OCI-M2 (cell line): ENCODE measurements at regions not wholly inside any gene's neighbourhood (a gene's known extent, or its start where the extent isn't known, plus 50 kb on each side); places are given as distances from the start of the nearest gene placed in this dataset.
"Not testable (repeated sequence)": the region's sequence is repeated elsewhere in the genome, so short reads cannot be mapped to it uniquely, and the experiment has no call there.

Experiments
- DNase-seq: peaks from one replicate; lab custom pipeline; 2025; ENCODE audit not compliant: unreplicated experiment; lab: John Stamatoyannopoulos, UW

DNA sequence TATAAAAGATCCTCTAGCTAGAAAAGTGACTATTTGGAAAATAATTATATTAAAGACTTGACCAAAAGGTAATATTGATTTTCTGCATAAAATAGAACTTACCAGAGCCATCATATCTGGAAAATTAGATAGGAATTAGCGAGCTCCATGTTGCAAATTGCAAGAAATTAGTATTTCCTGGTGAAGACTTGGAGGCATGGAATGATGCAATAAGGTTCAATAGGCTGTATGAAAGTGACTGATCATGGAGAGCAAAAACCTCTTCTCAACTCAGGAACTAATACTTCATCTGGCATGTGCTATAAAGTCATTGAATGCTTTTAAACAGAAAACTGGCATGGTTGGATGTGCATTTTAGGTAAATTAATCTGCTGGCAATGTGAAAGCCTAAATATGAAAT lies 66.3 kb upstream of the UFM1 start:
- no peak for DNase-seq

DNA sequence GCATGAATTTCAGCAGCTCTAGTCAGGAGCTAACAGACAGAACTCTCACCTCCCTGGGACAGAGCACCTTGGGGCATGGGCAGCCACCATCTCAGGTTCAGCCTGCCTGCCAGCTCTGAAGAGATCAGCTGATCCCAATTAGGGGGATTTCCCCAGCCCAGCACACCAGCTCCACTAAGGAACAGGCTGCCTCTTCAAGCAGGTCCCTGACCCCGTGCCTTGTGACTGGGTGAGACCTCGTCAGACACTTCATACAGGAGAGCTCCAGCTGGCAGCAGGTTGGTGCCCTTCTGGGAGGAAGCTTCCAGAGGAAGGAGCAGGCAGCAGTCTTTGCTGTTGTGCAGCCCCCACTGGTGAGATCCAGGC lies 84.5 kb upstream of the UFM1 start:
- DNase-seq = no peak

DNA sequence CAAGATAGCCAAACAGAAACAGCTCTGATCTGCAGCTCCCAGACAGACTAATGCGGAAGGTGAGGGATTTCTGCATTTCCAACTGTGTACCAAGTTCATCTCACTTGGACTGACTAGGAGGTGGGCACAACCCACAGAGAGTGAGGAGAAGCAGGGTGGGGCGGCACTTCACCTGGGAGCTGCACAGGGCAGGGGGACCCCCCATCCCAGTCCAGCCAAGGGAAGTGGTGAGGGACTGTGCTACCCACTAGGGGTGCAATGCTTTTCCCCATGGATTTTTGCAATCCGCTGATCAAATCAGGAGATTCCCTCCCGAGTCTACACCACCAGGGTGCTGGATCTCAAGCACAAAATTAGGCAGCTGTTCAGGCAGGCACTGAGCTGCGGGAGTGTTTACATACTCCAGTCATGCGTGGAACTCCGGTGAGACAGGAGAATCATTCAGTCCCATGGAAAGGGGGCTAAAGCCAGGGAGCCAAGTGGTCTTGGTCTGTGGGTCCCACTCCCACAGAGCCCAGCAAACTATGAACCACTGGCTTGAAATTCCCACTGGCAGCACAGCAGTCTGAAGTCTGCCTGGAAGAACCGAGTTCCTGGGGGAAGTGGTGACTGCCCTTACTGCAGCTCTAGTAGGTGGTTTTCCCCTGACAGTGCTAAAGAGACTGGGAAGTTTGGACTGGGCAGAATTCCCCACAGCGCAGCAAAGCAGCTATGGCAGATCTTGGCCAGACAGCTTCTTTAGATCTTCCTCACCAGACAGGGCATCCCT lies 85.1 kb upstream of the UFM1 start:
- no peak for DNase-seq

DNA sequence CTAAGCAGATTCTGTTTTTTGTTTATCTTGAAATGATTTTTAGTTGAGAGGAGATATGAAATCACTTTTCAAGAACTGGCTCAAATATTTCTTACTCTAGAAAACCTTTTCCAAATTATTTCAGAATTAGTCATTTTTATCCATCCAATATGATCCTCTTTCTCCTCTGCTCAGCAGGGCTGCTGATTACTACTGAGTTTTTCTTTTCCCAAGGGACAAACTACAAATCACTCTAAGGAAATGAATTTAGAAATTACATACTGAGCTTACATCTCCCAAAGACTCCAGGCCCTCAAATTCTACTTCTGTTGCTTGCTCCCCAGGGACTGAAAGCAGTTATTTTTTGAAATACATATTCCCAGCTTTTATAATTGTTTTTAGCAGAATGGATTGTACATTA lies 87.4 kb upstream of the UFM1 start:
- DNase-seq = no peak

DNA sequence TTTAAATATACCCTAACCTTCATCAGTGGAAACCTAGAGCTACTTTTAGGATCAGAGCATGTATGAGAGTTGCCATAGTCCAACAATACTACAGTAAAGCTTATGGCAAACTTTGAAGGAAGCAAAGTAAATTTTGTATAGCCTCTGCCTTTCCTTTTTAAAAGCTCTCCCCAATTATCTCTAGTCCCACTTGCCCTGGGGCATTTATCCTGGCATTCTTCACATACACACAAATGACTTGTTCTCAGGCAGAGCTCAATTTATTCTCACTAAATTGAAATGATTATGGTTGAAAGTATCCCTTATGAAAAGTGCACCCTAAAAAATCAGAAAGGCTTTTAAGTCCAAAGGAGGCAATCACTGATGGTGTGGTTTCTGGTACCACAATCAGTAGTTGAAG lies 94.1 kb upstream of the UFM1 start:
- no peak for DNase-seq

DNA sequence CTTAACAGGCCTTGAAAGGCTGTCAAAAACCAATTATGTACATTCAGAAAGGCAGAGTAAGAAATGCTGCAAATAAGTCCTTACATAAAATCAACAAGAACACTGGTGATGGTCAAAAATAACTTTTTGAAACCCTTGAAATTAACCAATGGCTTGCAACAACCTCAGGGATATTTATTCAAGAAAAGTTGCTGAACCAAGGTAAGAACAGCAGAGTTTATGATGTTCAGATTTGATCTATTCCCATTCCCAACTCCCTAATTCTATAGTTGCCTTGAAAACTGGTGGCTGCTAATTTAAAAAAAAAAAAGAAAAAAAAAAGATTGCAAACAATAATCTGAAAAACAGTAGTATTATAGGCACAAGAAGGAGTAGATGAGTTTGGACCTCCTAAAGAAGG lies 109.8 kb upstream of the UFM1 start:
- DNase-seq = no peak

DNA sequence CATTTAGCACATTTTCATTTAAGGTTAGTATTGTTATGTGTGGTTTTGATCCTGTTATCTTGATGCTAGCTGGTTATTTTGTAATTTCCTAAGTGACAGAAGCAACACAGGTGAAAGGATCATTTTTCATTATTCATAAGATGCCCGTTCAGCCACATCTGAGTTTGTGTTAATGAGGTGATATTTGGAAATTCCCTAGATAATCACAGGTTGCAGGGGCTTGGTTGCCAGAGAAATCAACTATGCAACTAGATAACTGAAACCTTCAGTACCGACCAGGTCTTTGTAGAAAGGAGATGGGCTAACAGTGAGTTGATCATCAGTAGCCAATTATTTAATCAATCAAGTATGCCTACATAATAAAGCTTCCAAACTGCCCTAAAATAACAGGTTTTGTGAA lies 121.3 kb upstream of the UFM1 start:
- DNase-seq = no peak

DNA sequence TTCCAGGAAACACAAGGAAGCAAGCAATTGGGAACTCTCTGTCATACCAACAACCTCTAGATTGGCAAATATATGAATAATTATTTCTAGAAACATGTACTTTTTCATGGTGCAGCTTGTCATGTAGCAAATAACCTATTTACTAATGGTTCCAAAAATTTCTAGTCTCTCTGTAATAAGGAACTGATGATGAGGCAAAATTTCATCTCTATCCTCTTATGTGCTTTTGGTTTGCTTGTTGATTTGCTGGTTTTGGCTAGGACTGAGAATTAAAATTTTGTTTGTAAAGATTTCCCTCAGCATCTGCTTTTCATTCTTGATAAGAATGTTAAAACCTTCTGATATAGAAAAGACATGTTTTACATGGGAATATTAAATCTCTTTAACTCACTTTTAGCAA lies 123.2 kb upstream of the UFM1 start:
- DNase-seq = no peak

DNA sequence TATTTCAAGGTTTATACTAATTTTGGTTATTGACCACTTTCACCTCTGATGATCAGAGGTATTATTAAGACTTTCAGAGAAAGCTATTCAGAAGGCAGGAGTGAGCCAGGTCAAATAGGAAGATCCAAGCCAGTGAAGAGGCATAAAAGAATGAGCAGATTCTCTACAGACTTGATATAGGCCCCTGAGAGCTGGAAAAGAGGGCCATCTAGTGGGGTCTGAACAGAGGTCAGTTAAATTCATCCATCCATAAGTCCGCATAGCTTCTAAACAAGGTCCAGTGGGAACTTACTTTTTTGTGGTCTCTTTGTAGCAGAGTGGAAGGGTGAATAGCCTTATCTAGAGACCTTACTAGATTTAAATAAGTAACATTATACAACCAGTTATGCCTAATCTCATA lies 126.6 kb upstream of the UFM1 start:
- DNase-seq = no peak

DNA sequence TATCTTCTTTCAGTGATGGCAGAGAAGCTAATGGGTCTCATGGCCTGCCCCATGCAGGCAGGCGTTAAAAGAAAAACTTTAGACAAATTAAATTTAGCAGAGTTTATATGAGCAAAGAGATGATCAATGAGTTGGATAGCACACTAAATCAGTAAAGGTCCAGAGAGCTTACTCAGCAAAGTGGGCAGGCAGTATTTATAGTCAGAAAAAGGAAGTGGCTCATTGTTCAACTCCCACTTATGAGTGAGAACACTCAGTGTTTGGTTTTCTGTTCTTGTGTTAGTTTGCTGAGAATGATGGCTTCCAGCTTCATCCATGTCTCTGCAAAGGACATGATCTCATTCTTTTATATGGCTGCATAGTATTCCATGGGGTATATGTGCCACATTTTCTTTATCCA lies 128.5 kb upstream of the UFM1 start:
- DNase-seq = not testable (repeated sequence)

DNA sequence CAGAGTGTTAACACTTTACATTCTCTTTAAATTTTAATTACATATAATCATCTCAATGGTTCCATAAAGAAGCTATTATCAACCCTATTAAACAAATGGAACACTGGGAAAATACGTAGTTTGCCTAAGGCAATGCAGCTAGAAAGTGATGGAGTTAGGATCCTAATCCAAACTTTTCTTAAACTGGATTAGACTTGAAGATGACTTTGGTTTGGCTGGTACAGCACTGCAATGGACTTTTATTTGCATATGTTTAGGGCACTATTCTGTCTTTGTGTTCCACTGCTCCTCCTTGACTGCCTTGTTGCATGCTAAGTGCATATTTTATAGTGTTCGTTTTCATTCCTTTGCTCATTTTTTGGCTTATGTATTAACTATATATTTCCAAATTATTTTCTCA lies 133.5 kb upstream of the UFM1 start:
- no peak for DNase-seq

DNA sequence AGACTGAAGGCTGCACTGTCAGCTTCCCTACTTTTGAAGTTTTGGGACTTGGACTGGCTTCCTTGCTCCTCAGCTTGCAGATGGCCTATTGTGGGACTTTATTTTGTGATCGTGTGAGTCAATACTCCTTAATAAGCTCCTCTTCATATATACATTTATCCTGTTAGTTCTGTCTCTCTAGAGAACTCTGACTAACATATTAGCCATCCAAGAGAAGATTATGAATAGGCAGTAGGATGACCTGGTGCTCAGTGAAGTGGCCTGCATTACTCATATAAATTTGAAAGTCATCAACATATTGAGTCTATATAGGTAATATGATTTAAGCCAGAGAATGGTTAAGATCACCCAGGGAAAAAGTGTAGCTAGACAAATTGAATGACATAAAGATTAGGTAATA lies 136.3 kb upstream of the UFM1 start:
- no peak for DNase-seq

DNA sequence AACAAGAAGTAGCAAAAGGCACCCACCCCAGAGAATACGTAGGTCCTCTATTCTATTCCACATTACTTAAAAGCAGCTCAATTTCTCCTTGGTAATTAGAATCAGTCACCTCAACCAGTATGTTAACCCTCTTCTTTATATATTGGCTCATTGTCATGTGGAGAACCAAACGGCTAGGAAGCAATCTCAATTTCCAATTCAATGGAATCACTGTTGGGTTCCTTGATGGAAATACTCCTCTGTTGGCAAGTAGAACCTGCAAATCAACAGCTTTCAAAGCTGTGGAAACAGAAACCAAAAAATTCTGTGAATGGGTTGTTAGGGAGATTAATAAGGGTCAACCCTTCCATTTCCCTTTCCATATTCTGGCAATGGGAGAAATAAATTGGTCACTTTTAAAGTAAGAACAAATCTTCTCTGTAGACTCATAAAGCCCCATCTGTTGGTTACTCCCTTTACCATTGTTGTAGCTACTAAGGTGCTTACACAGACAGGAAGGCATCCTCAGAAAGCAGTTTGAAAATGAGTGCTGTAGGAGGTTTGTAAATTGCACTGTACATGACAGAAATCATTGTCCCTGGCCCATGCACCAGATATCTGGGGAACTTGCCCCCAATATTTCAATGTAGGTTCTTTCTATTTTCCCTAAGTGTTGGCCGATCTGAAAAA lies 138.6 kb upstream of the UFM1 start:
- DNase-seq = no peak

DNA sequence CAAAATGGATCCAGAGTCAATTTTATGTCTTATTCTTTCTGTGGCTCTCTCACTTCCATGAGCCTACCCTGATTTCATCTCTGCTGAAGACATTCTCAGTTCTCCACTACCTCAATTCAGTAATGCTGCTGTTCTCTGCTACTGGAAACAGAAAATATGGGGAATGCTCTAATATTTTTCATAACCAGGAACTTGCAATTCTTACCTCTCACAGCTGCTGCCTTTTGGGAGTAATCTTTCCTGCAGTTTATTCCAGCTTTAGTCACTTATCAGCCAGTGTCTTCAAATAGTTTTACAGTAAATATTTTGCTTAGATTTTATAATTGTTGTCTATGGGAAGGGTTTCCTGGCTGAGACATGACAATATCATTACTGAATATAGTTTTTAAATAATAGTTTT lies 145.1 kb upstream of the UFM1 start:
- DNase-seq = no peak

DNA sequence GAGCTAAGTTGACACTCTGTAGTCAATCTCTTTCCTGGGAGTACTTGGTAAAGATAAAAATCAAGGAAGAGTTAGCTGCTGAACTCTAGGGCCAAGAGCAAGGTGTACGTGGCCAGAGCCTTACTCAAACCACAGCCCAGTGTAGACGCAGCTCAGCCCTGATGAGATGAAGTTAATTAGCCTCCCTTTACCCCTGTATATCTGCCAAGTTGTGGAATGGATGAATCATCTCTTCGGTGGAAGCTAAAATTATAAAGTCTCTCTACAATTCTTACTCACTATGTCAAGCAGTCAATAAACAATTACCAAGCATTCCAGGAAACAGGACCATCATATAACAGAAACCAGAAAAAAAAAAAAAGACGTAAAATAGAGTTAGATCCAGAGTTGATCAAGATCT lies 146.9 kb upstream of the UFM1 start:
- DNase-seq = no peak

DNA sequence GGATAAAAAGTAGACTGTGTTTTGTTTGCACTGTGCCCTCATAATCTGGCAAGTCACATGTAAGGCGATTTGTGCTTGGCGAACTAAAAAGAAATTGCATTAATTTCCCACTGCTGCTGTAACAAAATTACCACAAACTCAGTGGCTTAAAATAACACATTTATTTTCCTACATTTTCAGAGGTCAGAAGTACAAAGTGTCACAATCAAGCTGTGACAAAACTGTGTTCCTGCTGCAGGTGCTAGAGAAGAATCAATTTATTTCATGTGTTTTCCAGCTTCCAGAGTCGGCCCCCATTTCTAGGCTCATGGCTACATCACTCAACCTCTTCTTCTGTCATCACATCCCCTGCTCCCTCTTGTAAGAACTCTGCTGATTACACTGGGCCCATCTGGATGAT lies 158.6 kb upstream of the UFM1 start:
- DNase-seq = no peak

DNA sequence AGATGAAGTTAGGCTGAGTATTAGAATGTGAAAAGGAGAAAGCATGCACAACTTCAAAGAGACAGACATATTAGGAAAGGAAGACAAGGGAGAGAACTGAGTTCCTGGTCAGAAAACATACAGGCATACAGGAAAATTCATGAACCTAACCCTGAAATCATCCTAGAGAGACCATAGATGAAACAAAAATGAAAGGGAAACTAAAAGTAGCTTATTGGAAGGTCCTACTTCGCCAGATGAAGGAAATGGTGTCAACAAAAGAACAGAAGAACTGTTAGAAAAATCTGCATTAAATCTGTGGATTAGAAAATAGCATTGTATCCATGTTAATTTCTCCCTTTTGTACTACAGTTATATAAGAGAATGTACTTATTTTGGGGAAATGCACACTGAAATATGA lies 169.0 kb upstream of the UFM1 start:
- DNase-seq = no peak

DNA sequence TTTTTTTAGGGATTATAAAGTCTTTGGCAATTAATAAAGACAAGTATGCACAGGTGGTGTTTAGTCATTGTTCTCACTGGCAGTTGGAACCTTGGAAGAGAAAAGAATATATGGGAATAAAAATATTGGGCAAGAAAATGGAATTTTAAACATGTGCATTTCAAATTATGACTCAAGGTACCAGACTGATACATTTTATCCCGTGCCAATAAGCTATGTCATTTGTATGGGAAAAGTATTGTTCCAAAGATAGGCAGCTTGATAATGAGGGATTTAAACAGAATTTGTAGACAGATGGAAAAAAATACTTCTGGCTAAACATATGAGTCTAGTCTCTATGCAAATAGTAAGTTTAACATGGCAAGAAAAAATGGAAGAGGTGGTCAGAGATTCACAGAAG lies 169.5 kb upstream of the UFM1 start:
- DNase-seq = no peak

DNA sequence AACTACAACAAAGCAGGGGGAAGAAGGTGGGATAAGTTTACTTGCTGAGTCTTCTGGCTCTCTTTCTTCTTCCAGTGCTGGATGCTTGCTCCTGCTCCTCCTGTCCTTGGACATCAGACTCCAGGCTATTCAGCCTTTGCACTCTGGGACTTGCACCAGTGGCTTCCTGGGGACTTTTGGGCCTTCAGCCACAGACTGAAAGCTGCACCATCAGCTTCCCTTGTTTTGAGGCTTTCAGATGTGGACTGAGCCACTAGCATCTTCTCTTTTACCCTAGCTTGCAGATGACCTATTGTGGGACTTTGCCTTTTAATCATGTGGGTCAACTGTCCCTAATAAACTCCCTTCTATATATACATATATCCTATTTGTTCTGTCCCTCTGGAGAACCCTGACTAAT lies 173.0 kb upstream of the UFM1 start:
- no peak for DNase-seq

DNA sequence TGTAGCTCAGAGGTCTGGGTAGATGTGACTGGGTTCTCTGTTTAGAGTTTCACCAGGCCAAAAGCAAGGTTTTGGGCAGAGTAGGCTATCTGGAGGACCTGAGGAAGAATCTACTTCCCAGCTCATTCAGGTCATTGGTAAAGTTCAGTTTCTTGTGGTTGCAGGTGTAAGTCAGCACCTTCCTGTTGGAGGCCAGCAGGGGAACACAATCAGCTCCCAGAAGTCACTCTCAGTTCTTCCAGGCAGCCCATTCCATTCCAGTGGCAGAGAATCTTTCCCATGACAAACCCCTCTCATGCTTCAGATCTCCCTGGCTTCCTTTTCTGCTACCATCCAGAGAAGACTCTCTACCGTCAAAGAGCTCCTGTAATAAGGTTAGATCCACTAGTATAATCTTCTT lies 176.2 kb upstream of the UFM1 start:
- DNase-seq = no peak

DNA sequence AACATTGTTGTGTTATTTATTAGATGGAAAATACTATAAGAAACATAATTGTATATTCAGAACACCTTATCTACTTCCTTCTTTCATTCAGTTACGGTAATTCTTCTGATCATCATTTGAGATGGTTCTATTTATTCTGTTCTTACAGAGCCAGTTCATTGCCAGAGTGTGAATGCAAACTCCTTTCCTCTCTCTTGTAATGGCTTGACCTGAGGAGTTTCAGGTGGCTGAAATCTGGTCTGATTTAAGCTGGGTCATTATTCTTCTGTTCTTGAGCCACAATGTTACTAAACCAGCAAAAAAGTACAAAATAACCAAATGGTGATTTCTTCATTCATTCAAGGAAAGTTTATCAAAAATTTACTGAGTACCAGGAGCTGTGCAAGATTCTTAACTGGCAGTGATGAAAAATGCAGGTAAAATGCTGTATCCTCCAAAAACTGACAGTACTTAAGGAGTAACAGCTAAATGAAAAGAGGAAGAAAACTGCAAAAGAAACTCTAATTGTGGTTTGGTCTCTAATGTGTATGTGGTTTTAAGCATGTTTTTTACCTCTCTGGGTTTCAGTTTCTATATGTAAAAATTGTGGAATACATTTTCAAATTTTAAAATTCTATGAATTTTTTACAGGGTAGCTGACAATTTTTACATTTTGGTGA lies 182.4 kb upstream of the UFM1 start:
- DNase-seq = no peak

DNA sequence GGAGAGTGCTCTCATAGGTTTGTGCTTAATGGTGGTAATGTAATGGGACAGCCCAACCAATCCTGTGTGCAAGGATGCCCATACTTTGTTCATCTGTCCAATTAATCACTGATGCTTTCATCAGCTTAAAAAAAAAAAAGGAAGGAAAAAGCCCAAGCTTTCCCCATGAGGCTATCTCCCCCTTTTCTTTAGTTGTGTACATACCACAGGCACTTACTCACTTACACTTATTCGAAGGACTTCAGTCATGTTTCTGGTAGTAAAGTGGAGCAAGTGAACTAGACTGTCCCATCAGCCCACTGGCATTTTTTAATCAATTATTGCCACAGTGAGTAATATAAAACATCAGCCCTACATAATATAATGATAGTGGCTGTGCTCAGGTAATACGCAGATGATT lies 183.5 kb upstream of the UFM1 start:
- DNase-seq = no peak

DNA sequence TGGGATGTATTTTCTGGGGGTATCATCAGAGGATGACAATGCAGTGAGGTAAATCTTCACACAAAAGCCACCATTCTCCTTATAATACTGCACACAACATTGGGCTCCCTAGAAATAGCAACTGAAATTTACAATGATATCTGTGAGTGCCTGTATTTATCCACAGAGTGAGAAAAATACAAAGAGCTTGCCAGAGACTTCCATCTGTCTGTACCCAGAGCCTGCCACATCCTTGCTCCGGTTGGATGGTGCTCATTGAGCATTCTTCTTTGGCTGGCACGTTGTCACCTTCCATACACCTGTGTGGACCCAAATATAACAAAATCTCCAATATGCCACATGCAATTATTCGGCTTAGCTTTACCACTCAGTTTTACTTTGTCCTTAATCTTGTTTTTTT lies 189.5 kb upstream of the UFM1 start:
- DNase-seq = no peak
